GM18502 (cell line): ENCODE measurements at regions not wholly inside any gene's neighbourhood (a gene's known extent, or its start where the extent isn't known, plus 50 kb on each side); places are given as distances from the start of the nearest gene placed in this dataset.

Experiments
- ATAC-seq: cut with Tn5 transposase; IDR thresholded peaks from one replicate; pipeline ENCODE4 v1.9.1; 2021; ENCODE audit warnings: mild to moderate bottlenecking; ENCODE audit not compliant: unreplicated experiment, poor library complexity

DNA sequence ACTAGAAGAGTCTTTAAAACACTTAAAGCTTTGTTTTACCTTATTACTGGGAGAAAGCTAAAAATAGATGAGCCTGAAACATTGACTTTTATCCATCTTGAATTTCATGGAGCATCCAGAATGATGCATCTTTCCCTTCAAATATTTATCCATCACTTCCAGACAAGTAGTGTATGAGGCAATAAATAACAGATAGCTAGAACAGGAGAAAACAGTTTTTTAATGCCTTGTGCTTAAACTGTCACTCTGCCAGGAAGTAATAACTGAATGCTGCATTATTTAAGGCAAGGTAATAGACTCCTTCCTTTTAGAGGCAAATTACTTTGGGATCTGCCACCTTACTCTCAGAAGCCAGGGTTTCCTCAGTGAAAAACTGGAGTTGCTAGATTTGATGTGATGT is 225.8 kb upstream of the NAALADL2 start:
- ATAC-seq: no peak

DNA sequence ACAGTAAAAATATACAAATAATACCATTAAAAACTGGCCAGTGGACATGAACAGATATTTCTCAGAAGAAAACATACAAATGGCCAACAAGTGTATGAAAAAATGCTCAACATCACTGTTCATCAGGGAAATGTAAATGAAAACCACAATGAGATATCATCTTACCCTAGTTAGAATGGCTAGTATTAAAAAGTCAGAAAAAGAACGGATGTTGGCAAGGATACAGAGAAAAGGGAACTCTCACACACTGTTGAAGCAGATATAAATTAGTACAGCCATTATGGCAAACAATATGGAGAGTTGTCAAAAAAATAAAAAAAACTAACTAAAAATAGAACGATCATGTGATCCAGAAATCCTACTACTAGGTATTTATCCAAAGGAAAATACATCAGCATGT is 222.7 kb upstream of the NAALADL2 start:
- ATAC-seq: no peak

GRCh38 chr3:174639406-174639805 is 219.7 kb upstream of the NAALADL2 start:
- no peak for ATAC-seq

- ATAC-seq: no peak
These were observed 219.2 kb upstream of the NAALADL2 start for GRCh38 chr3:174639970-174640369.

GRCh38 chr3:174640932-174641331 is 218.2 kb upstream of the NAALADL2 start:
- ATAC-seq: no peak

DNA sequence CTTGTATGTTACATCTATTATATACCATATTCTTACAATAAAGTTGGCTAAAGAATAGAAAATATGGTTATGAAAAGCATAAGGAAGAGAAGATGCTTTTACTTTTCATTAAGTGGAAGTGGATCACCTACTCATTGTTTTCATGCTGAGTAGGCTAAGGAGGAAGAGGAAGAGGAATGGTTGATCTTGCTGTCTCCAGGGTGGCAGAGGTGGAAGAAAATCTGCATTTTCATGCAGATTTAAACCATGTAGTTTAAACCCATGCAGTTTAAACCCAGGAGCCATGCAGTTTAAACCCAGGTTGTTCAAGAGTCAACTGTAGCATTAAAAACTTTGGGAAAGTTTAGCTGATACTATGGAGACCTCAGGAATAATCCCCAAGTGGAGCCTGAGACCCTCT is 214.8 kb upstream of the NAALADL2 start:
- no peak for ATAC-seq

DNA sequence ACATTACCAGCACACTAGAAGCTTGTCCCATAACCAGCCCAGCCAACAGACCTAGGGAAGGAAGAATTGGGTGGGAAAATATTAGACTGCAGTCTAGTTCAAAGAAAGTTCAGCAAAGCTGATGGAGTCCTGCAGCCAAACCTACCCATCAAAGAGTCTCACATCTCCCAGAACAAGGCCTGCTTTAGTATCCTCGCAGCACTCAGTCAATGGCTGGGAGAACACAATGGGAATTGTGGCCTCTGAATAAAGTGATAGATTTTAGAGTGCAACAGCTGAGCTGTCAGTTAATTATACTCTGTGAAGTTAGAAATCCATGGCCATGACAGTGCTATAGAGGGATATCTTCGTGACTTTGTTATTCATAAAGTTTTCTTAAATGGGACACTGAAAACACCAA is 207.2 kb upstream of the NAALADL2 start:
- ATAC-seq: no peak

DNA sequence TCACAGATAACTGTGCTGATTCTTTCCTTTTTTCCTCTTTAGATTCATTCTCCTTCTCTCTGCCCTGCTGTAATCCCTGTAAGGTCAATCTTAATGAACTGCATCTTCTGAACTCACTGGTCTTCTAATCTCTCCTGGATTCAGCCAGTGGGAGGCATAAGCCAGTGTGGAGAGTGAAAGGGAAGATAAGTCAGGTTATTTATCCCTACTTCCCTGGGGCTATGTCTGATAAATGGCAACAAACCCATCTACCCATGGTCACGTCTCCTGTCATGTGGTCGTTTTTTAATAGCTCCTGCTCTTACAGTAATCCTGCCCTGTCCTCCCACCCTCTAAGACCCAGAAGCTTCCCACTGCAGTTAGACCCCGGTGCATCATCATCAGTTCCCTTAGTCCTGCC is 199.6 kb upstream of the NAALADL2 start:
- no peak for ATAC-seq

- no peak for ATAC-seq
These were observed 196.5 kb upstream of the NAALADL2 start for GRCh38 chr3:174662653-174663052.

- no peak for ATAC-seq
These were observed 191.7 kb upstream of the NAALADL2 start for GRCh38 chr3:174667386-174667785.

- no peak for ATAC-seq
These were observed 183.7 kb upstream of the NAALADL2 start for GRCh38 chr3:174675406-174675805.

DNA sequence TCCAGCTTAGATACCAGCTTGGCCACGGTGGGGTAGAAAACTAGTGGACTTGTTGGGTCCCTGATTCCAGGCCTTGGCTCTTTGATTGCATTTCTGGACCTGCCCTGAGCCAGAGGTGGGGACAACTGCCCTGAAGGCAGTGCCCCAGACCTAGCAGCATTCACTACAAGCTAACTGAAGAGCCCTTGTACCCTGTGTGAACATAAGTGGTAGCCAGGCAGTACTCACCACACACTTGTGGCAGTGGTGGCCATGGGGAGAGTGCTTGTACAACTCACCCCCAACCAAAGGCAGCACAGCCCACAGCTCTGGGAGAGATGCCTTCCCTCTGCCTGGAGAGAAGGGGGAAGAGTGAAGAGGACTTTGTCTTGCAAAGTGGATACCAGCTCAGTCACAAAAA is 177.3 kb upstream of the NAALADL2 start:
- ATAC-seq: no peak

DNA sequence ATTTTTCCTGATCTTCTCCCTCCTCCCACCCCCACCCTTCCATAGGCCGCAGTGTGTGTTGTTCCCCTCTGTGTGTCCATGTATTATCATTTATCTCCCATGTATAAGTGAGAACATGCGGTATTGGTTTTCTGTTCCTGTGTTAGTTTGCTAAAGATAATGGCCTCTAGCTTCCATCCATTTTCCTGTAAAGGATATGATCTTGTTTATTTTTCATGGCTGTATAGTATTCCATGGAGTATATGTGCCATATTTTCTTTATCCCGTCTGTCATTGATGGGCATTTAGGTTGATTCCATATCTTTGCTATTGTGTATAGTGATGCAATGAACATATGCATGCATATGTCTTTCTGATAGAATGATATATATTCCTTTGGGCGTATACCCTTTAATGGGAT is 173.3 kb upstream of the NAALADL2 start:
- ATAC-seq: no peak

- no peak for ATAC-seq
These were observed 161.8 kb upstream of the NAALADL2 start for GRCh38 chr3:174697310-174697709.

DNA sequence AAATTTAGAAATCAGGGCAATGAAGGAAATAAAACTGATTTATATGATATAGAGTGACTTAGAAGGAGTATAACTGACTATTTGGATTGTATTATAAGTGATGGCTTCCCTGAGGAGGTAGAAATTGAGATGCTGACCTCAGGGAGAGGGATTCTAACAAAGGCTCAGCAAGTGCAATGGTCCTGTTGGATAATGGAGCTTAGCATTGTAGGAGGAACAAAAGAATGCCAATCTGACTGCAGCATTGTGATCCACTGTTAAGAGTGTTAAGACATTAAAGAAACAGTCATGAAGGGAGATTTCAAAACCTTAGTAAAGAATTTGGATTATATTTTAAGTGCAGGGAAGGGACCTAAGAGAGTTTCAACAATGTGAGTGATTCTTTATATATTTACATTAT is 158.4 kb upstream of the NAALADL2 start:
- no peak for ATAC-seq

- no peak for ATAC-seq
These were observed 148.5 kb upstream of the NAALADL2 start for GRCh38 chr3:174710612-174711011.

DNA sequence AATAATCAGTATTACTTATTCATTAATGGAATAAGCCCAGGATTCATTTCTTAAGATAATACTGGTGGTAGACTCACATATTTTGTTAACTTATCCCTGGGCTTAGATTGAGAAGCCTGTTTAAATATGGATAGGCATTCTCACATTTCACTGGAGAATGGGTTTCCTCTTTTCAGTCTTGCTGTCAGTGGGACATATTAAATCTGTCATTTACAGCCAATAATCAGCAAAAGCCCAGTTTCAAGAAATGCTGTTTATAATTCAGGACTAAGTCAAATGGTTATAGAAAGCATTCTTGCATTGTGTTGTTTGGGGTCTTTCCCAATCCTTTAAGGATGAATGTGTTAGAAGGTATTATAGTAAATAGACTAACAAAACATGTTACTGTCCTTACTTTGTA is 143.7 kb upstream of the NAALADL2 start:
- no peak for ATAC-seq

DNA sequence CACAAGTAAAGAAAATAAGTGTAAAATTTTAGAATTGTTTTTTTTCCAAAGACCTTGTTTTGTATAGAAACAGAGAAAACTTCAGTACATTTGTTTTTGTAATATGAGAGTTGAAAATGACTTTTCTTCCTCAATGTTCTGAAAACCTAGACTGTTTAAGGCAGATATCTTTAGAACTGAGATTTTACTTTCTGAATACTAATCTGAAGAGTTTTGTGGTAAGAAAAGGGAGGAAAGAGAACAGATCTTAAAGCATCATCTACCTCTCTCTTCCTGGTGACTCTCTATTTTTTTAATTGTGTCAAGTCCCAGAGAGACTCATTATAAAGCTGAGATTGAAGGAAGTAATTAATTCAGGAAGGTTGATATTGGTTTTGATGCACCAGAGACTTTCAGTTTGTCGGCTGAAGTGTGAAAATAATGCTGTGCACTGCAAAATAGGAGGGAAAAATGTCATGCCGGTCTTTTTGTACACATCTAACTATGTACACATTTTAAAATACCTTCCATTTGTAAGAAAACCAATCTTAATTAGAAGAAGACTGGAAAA is 142.1 kb upstream of the NAALADL2 start:
- ATAC-seq: no peak

- ATAC-seq: no peak
These were observed 138.4 kb upstream of the NAALADL2 start for GRCh38 chr3:174720717-174721116.

GRCh38 chr3:174725303-174725702 is 133.8 kb upstream of the NAALADL2 start:
- no peak for ATAC-seq

DNA sequence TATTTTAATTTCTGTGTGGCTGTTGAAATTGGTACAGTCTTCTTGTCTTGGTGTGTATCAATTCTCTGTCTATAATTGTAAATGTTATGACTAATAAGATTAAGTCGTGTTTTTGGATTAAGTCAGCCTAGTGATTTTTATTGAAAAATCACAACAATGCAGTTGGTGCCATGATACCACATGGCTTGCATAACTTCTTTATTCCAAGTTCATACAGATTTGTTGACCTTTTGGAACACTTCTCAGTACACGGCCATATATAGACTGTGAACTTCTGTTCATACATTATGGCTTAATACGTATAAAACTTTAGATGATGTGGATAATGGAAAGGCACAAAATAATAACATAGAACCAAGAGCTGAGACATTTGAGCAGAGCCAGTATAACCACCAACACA is 121.2 kb upstream of the NAALADL2 start:
- no peak for ATAC-seq

DNA sequence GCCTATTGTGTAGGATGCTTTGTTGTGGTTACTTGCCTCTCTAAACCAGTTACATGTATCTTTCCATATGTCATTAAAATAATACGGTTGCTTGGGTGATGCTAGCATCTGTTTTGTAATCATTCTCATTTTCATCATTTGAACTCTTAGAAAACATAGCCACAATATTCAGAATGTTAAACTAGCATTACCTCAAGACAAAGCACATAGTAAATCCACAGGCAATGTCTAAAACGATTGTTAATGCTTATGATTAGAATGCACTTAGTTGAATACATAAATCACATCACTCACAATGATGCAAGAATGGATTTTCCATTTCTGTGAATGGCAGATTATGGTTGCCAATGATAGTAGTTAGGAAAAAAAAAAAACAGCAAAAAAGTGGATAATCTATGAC is 110.0 kb upstream of the NAALADL2 start:
- no peak for ATAC-seq
